Smooth muscle cell (in vitro differentiated cells): ENCODE measurements at regions not wholly inside any gene's neighbourhood (a gene's known extent, or its start where the extent isn't known, plus 50 kb on each side); places are given as distances from the start of the nearest gene placed in this dataset.

Experiments used
- DNase-seq: peaks from one replicate; lab custom pipeline; 2025; ENCODE audit not compliant: unreplicated experiment; lab: John Stamatoyannopoulos, UW
- H2AFZ ChIP-seq: fragments of 200-600 bp; sonication (generic); 2 replicates; pipeline ENCODE4 v1.6.0; 2016; ENCODE audit warnings: antibody characterized with exemption, low read depth, mild to moderate bottlenecking
- H3F3A ChIP-seq: fragments of 200-600 bp; sonication (generic); 2 replicates; pipeline ENCODE4 v1.6.0; 2017; ENCODE audit warnings: antibody characterized with exemption, low read depth
- H3K27ac ChIP-seq: fragments of 200-600 bp; sonication (generic); 2 replicates; pipeline ENCODE4 v1.5.1; 2016; ENCODE audit warnings: low read depth, mild to moderate bottlenecking
- H3K27me3 ChIP-seq: fragments of 200-600 bp; sonication (generic); 2 replicates; pipeline ENCODE4 v1.6.1; 2016; ENCODE audit warnings: low read depth, mild to moderate bottlenecking
- H3K36me3 ChIP-seq: fragments of 200-600 bp; sonication (generic); 2 replicates; pipeline ENCODE4 v1.5.1; 2016; ENCODE audit warnings: low read depth
- H3K4me1 ChIP-seq: fragments of 200-600 bp; sonication (generic); 2 replicates; pipeline ENCODE4 v1.5.1; 2016; ENCODE audit warnings: low read depth
- H3K4me2 ChIP-seq: fragments of 200-600 bp; sonication (generic); 2 replicates; pipeline ENCODE4 v1.6.0; 2016; ENCODE audit warnings: mild to moderate bottlenecking
- H3K4me3 ChIP-seq: fragments of 200-600 bp; sonication (generic); 2 replicates; pipeline ENCODE4 v1.5.1; 2016; ENCODE audit warnings: mild to moderate bottlenecking
- H3K79me2 ChIP-seq: fragments of 200-600 bp; sonication (generic); 2 replicates; pipeline ENCODE4 v1.6.0; 2016; ENCODE audit warnings: low read depth, mild to moderate bottlenecking
- H3K9ac ChIP-seq: fragments of 200-600 bp; sonication (generic); 2 replicates; pipeline ENCODE4 v1.6.0; 2016; ENCODE audit warnings: low read depth
- H3K9me3 ChIP-seq: fragments of 200-600 bp; sonication (generic); replicated peaks from 2 replicates; pipeline ENCODE4 v1.5.1; 2016; ENCODE audit warnings: low read depth
- H4K20me1 ChIP-seq: fragments of 200-600 bp; sonication (generic); 2 replicates; pipeline ENCODE4 v1.6.0; 2016; ENCODE audit warnings: low read depth
- CTCF ChIP-seq: fragments of 200-600 bp; sonication (generic); IDR thresholded peaks from 2 replicates; pipeline ENCODE4 v1.5.1; 2017; ENCODE audit warnings: borderline replicate concordance, mild to moderate bottlenecking, antibody characterized with exemption; ENCODE audit not compliant: insufficient read depth, poor library complexity, severe bottlenecking
- WGBS: methylation state at CpG from one replicate; pipeline ENCODE4 v1.1.7; 2016; ENCODE audit warnings: low lambda C conversion rate; 5-methylcytosine and 5-hydroxymethylcytosine counted together

GRCh38 chr5:107766439-107766838 lies 95.7 kb upstream of the EFNA5 start:
- H3F3A ChIP-seq = no peaks in the 10 kb centered on the region
- H3K4me3 ChIP-seq = no peak overlapping the region
- H3K79me2 ChIP-seq = no peaks in the 10 kb centered on the region
- WGBS = 68% methylated on average over 5 of the region's 5 CpGs
- H3K4me2 ChIP-seq = no peak overlapping the region
- H3K36me3 ChIP-seq = no peaks in the 10 kb centered on the region
- no peak for TF ChIP-seq CTCF
- no peaks in the 10 kb centered on the region for H4K20me1 ChIP-seq
- H3K27ac ChIP-seq = no peak overlapping the region
- peaks cover 22% of the 10 kb centered on the region for H3K4me1 ChIP-seq
- H3K9ac ChIP-seq = no peak overlapping the region
- no peak for DNase-seq
- no peaks in the 10 kb centered on the region for H3K27me3 ChIP-seq
- no peak overlapping the region for H2AFZ ChIP-seq
- H3K9me3 ChIP-seq = no peaks in the 10 kb centered on the region

DNA sequence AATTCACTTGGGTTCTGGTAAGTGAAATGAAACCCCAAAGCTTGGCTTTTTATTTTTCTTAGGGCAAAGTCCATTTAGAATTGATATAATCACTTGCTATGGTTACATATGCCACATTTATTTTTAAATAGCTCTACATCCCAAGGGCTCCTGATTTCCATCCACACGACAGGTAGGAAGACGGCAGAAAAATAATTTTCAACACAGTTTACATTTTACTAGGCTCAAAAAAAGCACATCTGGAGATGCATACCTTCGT lies 95.0 kb upstream of the EFNA5 start:
- H3K36me3 ChIP-seq = no peaks in the 10 kb centered on the region
- H3K9ac ChIP-seq = no peak overlapping the region
- H4K20me1 ChIP-seq = no peaks in the 10 kb centered on the region
- H3K4me3 ChIP-seq = no peak overlapping the region
- H3K27me3 ChIP-seq = no peaks in the 10 kb centered on the region
- 85% methylated on average over 3 of the region's 3 CpGs for WGBS
- H3K79me2 ChIP-seq = no peaks in the 10 kb centered on the region
- H2AFZ ChIP-seq = no peak overlapping the region
- peaks cover 22% of the 10 kb centered on the region for H3K4me1 ChIP-seq
- H3F3A ChIP-seq = no peaks in the 10 kb centered on the region
- no peaks in the 10 kb centered on the region for H3K9me3 ChIP-seq
- H3K4me2 ChIP-seq = no peak overlapping the region
- H3K27ac ChIP-seq = no peak overlapping the region
- no peak for TF ChIP-seq CTCF
- no peak for DNase-seq

DNA sequence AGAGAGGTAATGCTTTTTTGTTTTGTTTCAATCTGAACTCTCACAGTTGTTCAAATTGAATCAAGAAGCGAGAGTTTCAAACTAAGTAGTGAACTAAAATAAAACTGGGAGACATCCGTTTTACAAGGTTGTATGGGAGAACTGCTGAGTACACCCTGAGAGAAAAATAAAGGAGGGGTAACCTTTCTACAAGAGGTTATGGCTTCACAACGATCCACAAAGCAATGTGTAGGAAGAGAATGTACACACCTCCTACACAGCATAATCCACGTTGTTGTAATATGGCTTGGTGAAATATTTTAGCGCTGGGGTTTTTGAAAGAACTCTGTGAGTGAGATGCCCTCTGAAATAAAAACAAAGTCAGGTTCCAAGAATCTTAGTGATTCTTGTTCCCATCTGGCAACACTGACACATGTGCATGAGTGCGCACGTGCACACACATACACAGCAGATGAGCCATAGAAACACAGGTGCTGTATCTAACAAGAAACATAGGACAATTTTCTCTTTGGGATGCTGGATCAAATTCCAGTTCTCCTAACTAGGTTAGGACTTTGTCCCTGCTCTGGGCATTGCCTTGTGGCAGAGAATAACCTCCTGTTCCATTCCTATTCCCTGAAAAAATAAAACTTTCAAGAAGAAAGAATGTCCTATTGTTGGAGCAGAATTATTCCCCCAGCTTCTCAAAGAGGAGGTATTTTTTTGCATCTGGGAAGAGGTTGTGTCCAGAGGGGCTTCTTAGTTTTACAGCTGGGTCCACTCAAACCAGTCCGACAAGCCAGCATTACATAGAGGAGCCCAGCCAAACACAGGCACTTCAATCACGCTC lies 94.5 kb upstream of the EFNA5 start:
- no peak overlapping the region for H3K27ac ChIP-seq
- no peaks in the 10 kb centered on the region for H3K9me3 ChIP-seq
- no peak overlapping the region for H3K4me3 ChIP-seq
- H3K4me2 ChIP-seq = no peak overlapping the region
- no peak for TF ChIP-seq CTCF
- H3F3A ChIP-seq = no peaks in the 10 kb centered on the region
- DNase-seq = no peak
- 81% methylated on average over 9 of the region's 9 CpGs for WGBS
- H2AFZ ChIP-seq = peak overlapping the region; percentile 2
- peaks cover 19% of the 10 kb centered on the region for H3K4me1 ChIP-seq
- H3K79me2 ChIP-seq = no peaks in the 10 kb centered on the region
- no peaks in the 10 kb centered on the region for H4K20me1 ChIP-seq
- H3K36me3 ChIP-seq = no peaks in the 10 kb centered on the region
- H3K9ac ChIP-seq = no peak overlapping the region
- no peaks in the 10 kb centered on the region for H3K27me3 ChIP-seq

DNA sequence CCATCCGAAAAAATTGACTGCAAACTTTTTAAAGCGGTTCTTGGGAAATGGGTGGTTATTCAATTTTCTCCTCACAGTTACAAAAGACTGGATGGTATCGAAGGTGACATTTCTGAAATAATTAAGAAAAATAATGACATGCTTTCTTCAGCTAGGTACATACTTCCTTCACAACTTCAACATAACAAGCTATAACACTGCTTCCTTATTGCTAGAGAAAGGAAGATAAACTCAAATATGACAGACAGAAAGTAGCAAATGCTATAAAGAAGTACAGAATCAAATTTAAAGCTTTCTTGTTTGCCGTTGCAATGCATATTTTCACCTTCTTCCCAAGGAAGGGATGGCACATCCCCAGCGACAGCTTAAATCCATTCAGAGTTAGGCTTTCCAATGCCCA lies 93.5 kb upstream of the EFNA5 start:
- H3K27ac ChIP-seq = no peak overlapping the region
- no peaks in the 10 kb centered on the region for H3K27me3 ChIP-seq
- no peak overlapping the region for H3K4me3 ChIP-seq
- H4K20me1 ChIP-seq = no peaks in the 10 kb centered on the region
- no peaks in the 10 kb centered on the region for H3F3A ChIP-seq
- H2AFZ ChIP-seq = peak overlapping the region; percentile 2
- no peaks in the 10 kb centered on the region for H3K79me2 ChIP-seq
- H3K4me2 ChIP-seq = no peak overlapping the region
- no peak for DNase-seq
- 94% methylated on average over 5 of the region's 5 CpGs for WGBS
- no peak overlapping the region for H3K9ac ChIP-seq
- no peak for TF ChIP-seq CTCF
- H3K4me1 ChIP-seq = peaks cover 10% of the 10 kb centered on the region
- H3K9me3 ChIP-seq = no peaks in the 10 kb centered on the region
- H3K36me3 ChIP-seq = no peaks in the 10 kb centered on the region
